ENCODE measurements at regions not wholly inside any gene's neighbourhood (a gene's known extent, or its start where the extent isn't known, plus 50 kb on each side); places are given as distances from the start of the nearest gene placed in this dataset.

- TF ChIP-seq JUND (IDR thresholded peaks at IDR 0.05; ENCODE audit: borderline replicate concordance, low read depth, low read length) (no peak), JUND (tag; IDR thresholded peaks at IDR 0.05; ENCODE audit: borderline replicate concordance, low read depth, low read length) (no peak), EZH2 (IDR thresholded peaks at IDR 0.05; ENCODE audit: borderline replicate concordance, low read depth, low read length) (no peak), SIN3A (IDR thresholded peaks at IDR 0.05; ENCODE audit: borderline replicate concordance in 2 of 2, control insufficient read depth in 1 of 2, low read depth in 2 of 2, low read length in 2 of 2) (no peak), STAG1 (CRISPR knock-in tag; IDR thresholded peaks at IDR 0.05; ENCODE audit: borderline replicate concordance) (no peak), BRCA1 (IDR thresholded peaks at IDR 0.05) (no peak), BRCA1 (CRISPR knock-in tag; IDR thresholded peaks at IDR 0.05) (no peak), CTCF (IDR thresholded peaks at IDR 0.05 in 2 of 3, conservative IDR thresholded peaks at IDR 0.05 in 1 of 3; ENCODE audit: insufficient read depth in 2 of 3, low read depth in 1 of 3, low read length in 3 of 3) (no peak), POLR2A (conservative IDR thresholded peaks at IDR 0.05) (no peak), JUNB (CRISPR knock-in tag; conservative IDR thresholded peaks at IDR 0.05) (no peak), MED1 (CRISPR knock-in tag; IDR thresholded peaks at IDR 0.05; ENCODE audit: borderline replicate concordance) (no peak), SRF (CRISPR knock-in tag; IDR thresholded peaks at IDR 0.05) (no peak), POLR2AphosphoS5 (IDR thresholded peaks at IDR 0.05; ENCODE audit: control insufficient read depth, insufficient read depth, low read depth, low read length) (no peak), PKNOX1 (IDR thresholded peaks at IDR 0.05) (no peak), BMI1 (IDR thresholded peaks at IDR 0.05; ENCODE audit: low read length) (no peak)
Measured at GRCh38 chr9:32220750-32221149, 163.7 kb upstream of the ACO1 start.

All from K562 (cell line).